CD4-positive, alpha-beta T cell treated with Interferon alpha-2 for 1 hour (primary cell): ENCODE measurements at regions not wholly inside any gene's neighbourhood (a gene's known extent, or its start where the extent isn't known, plus 50 kb on each side); places are given as distances from the start of the nearest gene placed in this dataset.
"Not testable (repeated sequence)": the region's sequence is repeated elsewhere in the genome, so short reads cannot be mapped to it uniquely, and the experiment has no call there.

Experiments
- DNase-seq, 2 donors: peaks; one replicate each; pipeline ENCODE4 v3.0.0-alpha.2; 2020 to 2022

- no peak for DNase-seq
Observed at GRCh38 chr3:40864146-40864782, 335.0 kb upstream of the CTNNB1 start.

GRCh38 chr3:40864915-40865314 lies 334.4 kb upstream of the CTNNB1 start:
- DNase-seq = no peak

GRCh38 chr3:40867797-40868196 lies 331.5 kb upstream of the CTNNB1 start:
- no peak for DNase-seq

- no peak for DNase-seq
Observed at GRCh38 chr3:40869013-40869412, 330.3 kb upstream of the CTNNB1 start.

- no peak for DNase-seq
Observed at GRCh38 chr3:40869939-40870338, 329.4 kb upstream of the CTNNB1 start.

- DNase-seq = no peak
Observed at GRCh38 chr3:40871394-40871793, 327.9 kb upstream of the CTNNB1 start.

GRCh38 chr3:40872258-40872920 lies 326.9 kb upstream of the CTNNB1 start:
- no peak for DNase-seq

- DNase-seq = no peak
Observed at GRCh38 chr3:40873476-40873875, 325.8 kb upstream of the CTNNB1 start.

GRCh38 chr3:40873934-40874699 lies 325.2 kb upstream of the CTNNB1 start:
- no peak for DNase-seq

GRCh38 chr3:40875581-40875980 lies 323.7 kb upstream of the CTNNB1 start:
- no peak for DNase-seq

- no peak for DNase-seq
Observed at GRCh38 chr3:40876009-40876408, 323.3 kb upstream of the CTNNB1 start.

GRCh38 chr3:40876496-40876895 lies 322.8 kb upstream of the CTNNB1 start:
- DNase-seq = no peak

- DNase-seq = no peak
Observed at GRCh38 chr3:40877631-40878463, 321.5 kb upstream of the CTNNB1 start.

- no peak for DNase-seq
Observed at GRCh38 chr3:40878464-40878905, 320.8 kb upstream of the CTNNB1 start.

GRCh38 chr3:40885430-40885829 lies 313.9 kb upstream of the CTNNB1 start:
- DNase-seq = no peak

GRCh38 chr3:40886660-40887425 lies 312.5 kb upstream of the CTNNB1 start:
- no peak for DNase-seq

GRCh38 chr3:40891186-40891585 lies 308.1 kb upstream of the CTNNB1 start:
- DNase-seq = no peak

GRCh38 chr3:40895109-40895508 lies 304.2 kb upstream of the CTNNB1 start:
- DNase-seq = no peak

- no peak for DNase-seq
Observed at GRCh38 chr3:40899286-40899712, 300.0 kb upstream of the CTNNB1 start.

GRCh38 chr3:40901298-40901697 lies 298.0 kb upstream of the CTNNB1 start:
- no peak for DNase-seq

- no peak for DNase-seq
Observed at GRCh38 chr3:40901796-40902195, 297.5 kb upstream of the CTNNB1 start.

- DNase-seq = not testable (repeated sequence)
Observed at GRCh38 chr3:40907907-40908465, 291.3 kb upstream of the CTNNB1 start.
